DND-41 (cell line): ENCODE measurements at regions not wholly inside any gene's neighbourhood (a gene's known extent, or its start where the extent isn't known, plus 50 kb on each side); places are given as distances from the start of the nearest gene placed in this dataset.

Experiments used
- ATAC-seq: fragments of 200-7000 bp; cut with Tn5 transposase; 3 replicates; pipeline ENCODE4 v1.9.1; 2021; ENCODE audit warnings: low read depth; ENCODE audit not compliant: insufficient read depth
- DNase-seq: peaks from one replicate; pipeline ENCODE4 v3.0.0-alpha.2; 2020
- H2AFZ ChIP-seq: 2 replicates; pipeline ENCODE4 v1.6.0; 2012; ENCODE audit warnings: low read depth, low read length
- H3K27ac ChIP-seq: 2 replicates; pipeline ENCODE4 v1.5.1; 2012; ENCODE audit warnings: low read length, inconsistent platforms
- H3K27me3 ChIP-seq: fragments of 200-600 bp; sonication (generic); 2 replicates; pipeline ENCODE4 v1.6.0; 2012; ENCODE audit warnings: low read length, mild to moderate bottlenecking, inconsistent platforms; ENCODE audit not compliant: insufficient read depth, poor library complexity
- H3K36me3 ChIP-seq: 2 replicates; pipeline ENCODE4 v1.5.1; 2012; ENCODE audit warnings: low read length, inconsistent platforms; ENCODE audit not compliant: insufficient read depth
- H3K4me1 ChIP-seq: 2 replicates; pipeline ENCODE4 v1.5.1; 2012; ENCODE audit warnings: mild to moderate bottlenecking, low read length; ENCODE audit not compliant: insufficient read depth
- H3K4me2 ChIP-seq: 2 replicates; pipeline ENCODE4 v1.6.0; 2012; ENCODE audit warnings: mild to moderate bottlenecking, moderate library complexity, low read length, inconsistent platforms; ENCODE audit not compliant: insufficient read depth
- H3K4me3 ChIP-seq, 2 experiments: fragments of 200-600 bp in 1 of 2; shearing (Covaris generic) in 1 of 2; 2 replicates each; pipeline ENCODE4 v1.5.1; 2012 to 2016; ENCODE audit warnings: inconsistent platforms in 2 of 2, low read length in 2 of 2, mild to moderate bottlenecking in 2 of 2, low read depth in 1 of 2, moderate library complexity in 1 of 2
- H3K79me2 ChIP-seq: 2 replicates; pipeline ENCODE4 v1.6.0; 2012; ENCODE audit warnings: low read length, inconsistent platforms; ENCODE audit not compliant: insufficient read depth
- H3K9ac ChIP-seq: 2 replicates; pipeline ENCODE4 v1.6.0; 2012; ENCODE audit warnings: low read depth, mild to moderate bottlenecking, inconsistent platforms, low read length, moderate library complexity
- H3K9me3 ChIP-seq: 2 replicates; pipeline ENCODE4 v1.5.1; 2012; ENCODE audit warnings: low read length, moderate library complexity, mild to moderate bottlenecking, inconsistent platforms; ENCODE audit not compliant: insufficient read depth, severe bottlenecking
- H4K20me1 ChIP-seq: 2 replicates; pipeline ENCODE4 v1.6.0; 2012; ENCODE audit warnings: low read length; ENCODE audit not compliant: insufficient read depth
- CTCF ChIP-seq: IDR thresholded peaks from 2 replicates; pipeline ENCODE4 v1.5.1; 2012; ENCODE audit warnings: borderline replicate concordance, low read length, moderate library complexity, mild to moderate bottlenecking; ENCODE audit not compliant: poor library complexity, severe bottlenecking; ENCODE audit errors: extremely low read depth
- EZH2 ChIP-seq: IDR thresholded peaks from 3 replicates; pipeline ENCODE4 v1.6.1; 2012; ENCODE audit warnings: borderline replicate concordance, low read depth, mild to moderate bottlenecking, moderate library complexity, low read length, inconsistent platforms; ENCODE audit not compliant: severe bottlenecking

GRCh38 chr20:39988991-39989390 lies 700.0 kb downstream of the MAFB start:
- TF ChIP-seq EZH2 (no peak), CTCF (no peak)
- H3K9me3 ChIP-seq, result no peaks in the 10 kb centered on the region
- H3K27me3 ChIP-seq, result peaks cover 6% of the 10 kb centered on the region
- H2AFZ ChIP-seq, result no peak overlapping the region
- H3K4me3 ChIP-seq, result no peak overlapping the region
- ATAC-seq (no peak), DNase-seq (no peak)
- no peak overlapping the region for H3K27ac ChIP-seq
- no peak overlapping the region for H3K9ac ChIP-seq
- no peak overlapping the region for H3K4me2 ChIP-seq
- no peaks in the 10 kb centered on the region for H3K79me2 ChIP-seq
- no peaks in the 10 kb centered on the region for H4K20me1 ChIP-seq
- H3K4me1 ChIP-seq, result no peaks in the 10 kb centered on the region
- no peaks in the 10 kb centered on the region for H3K36me3 ChIP-seq

GRCh38 chr20:39986173-39986904 lies 702.7 kb downstream of the MAFB start:
- ATAC-seq (no peak), DNase-seq (no peak)
- Histone ChIP-seq H3K9me3 (no peaks in the 10 kb centered on the region), H3K4me3 (no peak overlapping the region), H3K9ac (no peak overlapping the region), H3K36me3 (no peaks in the 10 kb centered on the region), H3K79me2 (no peaks in the 10 kb centered on the region), H3K4me2 (no peak overlapping the region), H3K27ac (no peak overlapping the region), H3K27me3 (peaks cover 8% of the 10 kb centered on the region), H3K4me1 (no peaks in the 10 kb centered on the region), H2AFZ (no peak overlapping the region), H4K20me1 (no peaks in the 10 kb centered on the region)
- TF ChIP-seq EZH2, result no peak
- TF ChIP-seq CTCF, result no peak

GRCh38 chr20:39985271-39985827 lies 703.7 kb downstream of the MAFB start:
- TF ChIP-seq CTCF (no peak), EZH2 (no peak)

More at GRCh38 chr20:39985271-39985827, 703.7 kb downstream of the MAFB start:
- DNase-seq, result no peak
- no peak overlapping the region for H2AFZ ChIP-seq
- no peaks in the 10 kb centered on the region for H3K4me1 ChIP-seq
- H4K20me1 ChIP-seq, result no peaks in the 10 kb centered on the region
- ATAC-seq, result no peak
- no peak overlapping the region for H3K4me2 ChIP-seq
- no peak overlapping the region for H3K4me3 ChIP-seq
- no peak overlapping the region for H3K9ac ChIP-seq
- H3K36me3 ChIP-seq, result no peaks in the 10 kb centered on the region
- no peak overlapping the region for H3K27ac ChIP-seq
- H3K9me3 ChIP-seq, result no peaks in the 10 kb centered on the region
- H3K79me2 ChIP-seq, result no peaks in the 10 kb centered on the region
- H3K27me3 ChIP-seq, result peaks cover 8% of the 10 kb centered on the region
